NK-92 treated with Interleukin-12 subunit alpha and Interleukin-12 subunit beta, amount 100 ng/mL, for 24 hours (cell line): ENCODE measurements at regions not wholly inside any gene's neighbourhood (a gene's known extent, or its start where the extent isn't known, plus 50 kb on each side); places are given as distances from the start of the nearest gene placed in this dataset.
"Not testable (repeated sequence)": the region's sequence is repeated elsewhere in the genome, so short reads cannot be mapped to it uniquely, and the experiment has no call there.

Experiments
- DNase-seq: peaks from one replicate; lab custom pipeline; 2025; lab: John Stamatoyannopoulos, UW

DNA sequence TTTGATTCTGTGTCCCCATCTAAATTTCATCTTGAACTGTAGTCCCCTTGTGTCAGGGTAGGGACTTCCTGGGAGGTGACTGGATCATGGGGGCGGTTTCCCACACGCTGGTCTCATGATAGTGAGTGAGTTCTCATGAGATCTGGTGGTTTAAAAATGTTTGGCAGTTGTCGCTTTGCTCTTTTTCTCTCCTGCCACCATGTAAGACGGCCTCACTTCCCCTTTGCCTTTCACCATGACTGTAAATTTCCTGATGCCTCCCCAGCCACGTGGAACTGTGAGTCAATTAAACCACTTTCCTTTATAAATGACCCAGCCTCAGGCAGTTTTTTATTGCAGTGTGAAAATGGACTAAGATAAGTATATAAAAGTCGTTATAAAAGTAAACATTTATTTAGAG lies 80.5 kb upstream of the SGK1 start:
- DNase-seq, result no peak

DNA sequence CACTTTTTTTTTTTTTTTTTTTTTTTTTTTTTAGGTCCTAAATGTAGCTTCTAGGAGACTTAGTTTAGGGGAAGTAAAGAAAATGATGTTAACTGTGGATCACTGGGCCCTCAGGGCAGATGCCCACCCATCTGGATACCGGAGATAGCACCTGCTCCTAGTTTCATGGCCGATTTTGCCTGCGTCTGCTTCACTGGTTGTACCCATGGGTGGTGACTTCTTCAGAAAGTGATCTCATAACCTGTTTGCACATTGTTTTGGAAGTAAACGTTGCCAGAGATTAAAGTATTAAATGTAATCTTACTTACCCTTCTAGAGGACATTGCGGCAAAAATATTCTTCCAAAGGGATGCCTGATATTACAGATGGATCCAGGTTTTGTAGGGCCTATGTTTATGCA lies 79.8 kb upstream of the SGK1 start:
- DNase-seq, result no peak

DNA sequence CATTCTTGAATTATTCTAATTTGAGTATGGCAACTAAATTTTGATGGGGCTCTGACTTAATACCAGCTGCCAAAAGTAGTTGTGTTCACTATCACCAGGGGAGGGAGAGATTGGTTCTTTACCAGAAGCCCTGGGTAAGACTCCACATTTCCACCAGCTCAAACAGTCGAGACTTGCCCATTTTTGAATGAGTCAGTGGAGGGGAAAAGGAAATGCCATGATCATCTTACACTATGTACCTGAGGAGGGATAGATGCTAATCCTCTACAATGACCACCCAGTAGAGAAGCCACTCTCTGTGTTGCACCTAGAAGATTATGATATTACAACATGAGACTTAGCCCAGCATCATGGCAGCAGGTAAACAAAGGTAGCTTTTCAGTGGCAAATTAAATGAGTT lies 77.0 kb upstream of the SGK1 start:
- no peak for DNase-seq

DNA sequence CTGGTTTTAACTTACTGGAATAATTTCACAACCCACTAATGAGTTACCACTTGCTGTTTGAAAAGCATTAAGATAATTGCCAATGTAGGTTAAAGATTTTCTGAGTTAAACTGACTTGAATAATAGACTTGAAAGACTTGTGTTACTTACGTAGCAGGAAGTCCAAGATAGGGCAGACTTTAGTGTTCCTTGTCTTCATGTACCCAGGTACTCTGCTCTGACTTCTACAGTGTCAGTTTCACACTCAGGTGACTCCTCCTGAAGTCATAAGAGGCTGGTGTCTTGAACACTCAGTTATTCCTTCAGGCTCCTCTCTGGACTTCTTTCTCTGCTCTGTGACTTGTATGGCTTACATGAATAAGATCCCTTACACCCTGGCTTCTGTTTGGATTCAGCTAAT lies 76.3 kb upstream of the SGK1 start:
- no peak for DNase-seq

DNA sequence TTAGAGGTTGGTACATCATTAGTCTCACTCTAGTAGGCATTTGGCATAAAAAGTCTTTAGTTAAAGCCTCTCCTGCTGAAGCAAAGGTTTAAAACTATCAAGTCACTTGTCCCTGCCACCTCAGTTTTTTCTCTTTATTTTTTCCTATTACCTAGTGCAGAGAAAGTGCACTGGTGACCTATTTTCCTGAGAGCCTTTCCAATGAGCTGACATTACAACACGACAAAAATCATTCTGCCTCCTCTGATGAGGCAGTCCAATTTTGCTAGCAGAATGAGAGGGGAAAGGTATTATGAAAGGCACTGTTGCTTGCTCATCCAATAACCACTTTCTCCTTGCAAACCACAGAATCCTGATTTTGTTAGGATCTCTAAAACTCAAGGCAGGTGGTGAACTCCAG lies 73.3 kb upstream of the SGK1 start:
- no peak for DNase-seq

DNA sequence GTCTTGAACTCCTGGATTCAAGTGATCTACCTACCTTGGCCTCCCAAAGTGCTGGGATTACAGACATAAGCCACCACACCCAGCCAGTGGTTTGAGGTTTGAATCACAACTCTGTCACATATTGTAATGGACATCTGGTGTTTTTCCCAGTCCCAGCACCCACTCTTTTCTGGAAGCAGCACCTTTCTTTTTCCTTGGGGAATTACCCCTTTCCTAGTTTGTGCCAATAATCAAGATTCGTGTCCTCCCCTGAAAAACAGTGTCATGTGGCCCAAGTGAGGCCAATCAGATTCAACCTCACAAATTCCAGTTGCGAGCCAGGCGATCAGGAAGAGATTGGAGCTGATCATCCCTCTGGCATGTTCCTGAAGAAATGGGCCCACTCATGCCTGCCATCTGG lies 71.7 kb upstream of the SGK1 start:
- no peak for DNase-seq

DNA sequence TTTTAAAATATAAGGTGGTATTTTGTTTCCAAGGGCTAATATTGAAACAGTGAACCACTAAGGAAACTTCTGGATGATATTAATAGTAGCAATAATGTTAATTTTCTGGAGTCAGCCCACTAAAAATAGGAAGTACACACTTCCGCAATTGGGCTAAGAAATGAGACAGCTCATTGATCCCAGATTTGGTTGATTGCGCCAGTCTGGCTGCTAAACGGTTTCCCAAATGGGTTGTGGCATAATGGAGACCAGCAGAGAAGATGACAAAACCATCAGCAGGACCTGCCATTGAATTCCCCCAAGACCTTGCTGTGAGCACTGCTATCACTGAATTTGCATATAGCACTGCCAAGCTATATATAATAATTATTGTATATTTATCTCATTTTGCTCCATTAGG lies 71.2 kb upstream of the SGK1 start:
- no peak for DNase-seq

DNA sequence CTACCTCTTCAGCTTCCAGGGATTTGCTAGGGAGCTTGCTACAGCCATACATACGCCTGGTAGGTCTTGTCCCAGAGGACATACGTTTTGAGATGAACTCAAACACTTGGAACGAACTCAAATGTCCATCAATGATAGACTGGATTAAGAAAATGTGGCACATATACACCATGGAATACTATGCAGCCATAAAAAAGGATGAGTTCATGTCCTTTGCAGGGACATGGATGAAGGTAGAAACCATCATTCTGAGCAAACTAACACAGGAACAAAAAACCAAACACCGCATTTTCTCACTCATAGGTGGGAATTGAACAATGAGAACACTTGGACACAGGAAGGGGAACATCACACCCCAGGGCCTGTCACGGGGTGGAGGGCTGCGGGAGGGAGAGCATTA lies 68.6 kb upstream of the SGK1 start:
- not testable (repeated sequence) for DNase-seq

DNA sequence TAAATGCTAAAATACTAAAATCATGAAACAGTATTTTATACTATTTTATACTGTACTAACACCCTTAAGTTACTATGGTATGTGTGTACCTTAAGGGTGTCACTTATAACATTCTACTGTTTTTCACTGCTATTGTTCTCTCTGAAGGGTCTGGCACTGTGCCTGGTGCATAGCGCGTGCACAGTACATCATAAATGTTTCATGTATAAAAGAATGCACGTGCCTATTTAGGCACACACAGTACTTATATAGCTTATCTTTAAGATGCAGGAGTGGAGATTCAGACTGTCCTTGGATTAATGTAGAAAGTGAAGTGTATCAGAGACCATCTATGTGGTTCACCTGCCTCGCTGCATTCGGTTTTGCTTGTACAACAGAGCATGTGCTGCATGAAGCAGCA lies 64.0 kb upstream of the SGK1 start:
- no peak for DNase-seq

DNA sequence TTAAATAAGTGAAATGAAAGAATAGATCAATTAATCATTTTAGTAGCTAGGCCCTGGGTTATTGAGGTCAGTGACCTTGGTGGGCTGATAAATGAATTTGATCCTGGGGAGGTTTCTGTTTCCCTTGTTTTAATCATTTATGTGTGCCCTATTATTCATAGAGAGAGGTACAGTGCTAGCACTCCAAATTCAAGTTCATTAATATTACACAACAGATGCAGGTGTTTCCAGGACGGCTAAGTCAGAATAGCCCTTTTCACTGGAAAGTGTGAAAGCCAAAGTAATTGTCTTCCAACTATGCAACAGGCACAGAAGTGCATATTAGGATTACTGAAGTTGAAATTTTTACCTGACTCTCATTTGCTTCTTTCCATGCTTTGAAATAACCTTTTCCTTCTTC lies 61.7 kb upstream of the SGK1 start:
- no peak for DNase-seq

DNA sequence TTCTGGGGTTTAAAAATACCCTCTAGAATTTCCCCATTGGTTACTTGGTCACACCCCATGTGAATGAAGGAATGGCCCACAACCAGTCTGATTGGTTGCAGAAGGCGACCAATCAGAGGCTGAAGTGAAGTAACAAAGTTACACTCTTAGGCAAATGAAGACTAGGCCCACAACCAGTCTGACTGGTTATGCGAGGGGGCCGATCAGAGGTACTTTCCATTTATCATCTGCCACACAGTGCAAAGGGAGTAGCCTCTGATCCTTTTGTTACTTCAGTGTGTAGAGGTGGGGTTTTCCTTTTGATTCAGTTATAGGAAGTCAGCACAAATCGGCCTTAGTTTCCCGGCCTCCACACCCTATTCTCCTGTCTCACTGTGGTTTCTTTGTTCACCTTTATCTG lies 61.2 kb upstream of the SGK1 start:
- DNase-seq, result no peak

DNA sequence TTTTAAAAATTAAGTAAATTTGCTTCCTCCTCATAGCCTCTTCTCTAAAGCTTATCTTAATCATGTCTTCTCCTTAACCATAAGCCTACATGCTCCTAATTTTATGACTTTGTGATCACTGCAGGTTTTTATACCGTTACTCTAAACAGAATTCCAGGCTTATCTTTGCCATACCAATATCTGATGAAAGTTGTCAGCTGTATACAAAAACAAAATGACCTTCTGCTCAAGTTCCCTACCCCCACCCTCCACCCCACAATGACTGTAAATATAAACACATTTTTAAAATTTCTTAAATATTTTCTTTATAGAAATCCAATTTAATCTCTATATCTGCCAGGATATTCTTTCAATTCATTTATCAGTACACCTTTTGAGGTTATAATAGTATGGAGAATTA lies 60.5 kb upstream of the SGK1 start:
- DNase-seq, result no peak

DNA sequence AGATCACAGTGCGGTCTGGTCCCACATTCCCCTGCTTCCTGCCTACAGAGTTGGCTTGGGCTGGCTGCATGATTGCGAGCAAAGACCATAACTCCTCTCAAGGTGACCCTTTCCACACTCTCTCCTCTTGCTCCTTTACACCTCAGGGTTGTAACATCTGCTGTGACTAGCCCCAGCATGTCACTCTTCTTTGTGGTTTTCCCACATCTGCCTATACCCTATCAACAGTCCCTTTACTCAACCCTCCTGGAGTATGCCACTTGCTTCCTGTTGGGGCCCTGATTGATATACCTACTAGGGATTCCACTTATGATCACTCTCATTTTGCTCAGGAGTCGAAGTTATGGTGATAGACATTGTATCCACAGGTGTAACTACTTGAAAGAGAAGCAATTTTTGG lies 58.9 kb upstream of the SGK1 start:
- no peak for DNase-seq

DNA sequence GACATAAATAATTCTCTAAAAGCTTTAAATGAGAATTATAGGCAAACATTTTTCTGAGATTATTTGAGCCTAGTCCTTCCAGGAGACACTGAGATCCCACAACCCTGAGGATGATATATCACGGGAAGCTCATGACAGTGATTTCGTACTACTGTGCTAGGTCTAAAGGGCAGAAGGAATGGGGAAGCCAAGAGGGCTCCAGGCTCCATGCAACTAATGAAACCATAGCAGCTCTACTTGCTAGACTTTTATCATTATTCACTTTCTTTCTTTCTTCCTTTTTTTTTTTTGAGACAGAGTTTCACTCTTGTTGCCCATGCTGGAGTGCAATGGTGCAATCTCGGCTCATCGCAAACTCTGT lies 57.3 kb upstream of the SGK1 start:
- DNase-seq, result no peak

DNA sequence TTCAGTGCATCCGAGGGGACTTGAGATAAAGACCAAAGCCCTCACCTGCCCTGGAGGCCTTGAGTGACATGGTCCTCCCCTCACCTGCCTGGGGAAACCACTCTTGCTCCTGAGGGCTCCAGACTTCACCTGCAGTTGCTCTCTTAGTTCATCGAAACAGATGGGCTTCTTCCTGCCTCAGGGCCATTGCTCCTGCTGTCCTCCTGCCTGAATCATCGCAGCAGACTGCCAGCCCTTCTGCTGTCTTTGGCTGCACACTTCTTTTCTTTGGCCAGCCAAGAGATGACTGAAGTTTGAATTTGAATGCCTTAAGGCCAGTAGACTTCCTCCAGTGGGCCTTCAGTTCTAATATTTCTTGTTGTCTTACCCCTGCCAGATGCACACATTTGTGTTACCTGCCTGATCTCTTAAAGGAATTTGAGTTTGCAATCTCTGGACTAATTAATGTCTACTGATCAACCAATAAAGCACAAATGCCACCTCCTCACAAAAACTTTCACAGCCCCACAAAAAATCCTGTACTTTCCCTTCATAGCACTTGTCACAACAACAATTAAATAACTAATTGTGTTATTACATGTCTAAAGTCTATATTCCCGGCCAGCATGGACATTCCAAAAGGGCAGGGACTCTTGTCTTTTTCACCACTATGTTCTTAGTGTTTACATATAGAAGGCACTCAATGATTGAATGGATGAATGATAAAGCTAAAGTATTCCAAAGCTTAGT lies 56.7 kb upstream of the SGK1 start:
- no peak for DNase-seq

DNA sequence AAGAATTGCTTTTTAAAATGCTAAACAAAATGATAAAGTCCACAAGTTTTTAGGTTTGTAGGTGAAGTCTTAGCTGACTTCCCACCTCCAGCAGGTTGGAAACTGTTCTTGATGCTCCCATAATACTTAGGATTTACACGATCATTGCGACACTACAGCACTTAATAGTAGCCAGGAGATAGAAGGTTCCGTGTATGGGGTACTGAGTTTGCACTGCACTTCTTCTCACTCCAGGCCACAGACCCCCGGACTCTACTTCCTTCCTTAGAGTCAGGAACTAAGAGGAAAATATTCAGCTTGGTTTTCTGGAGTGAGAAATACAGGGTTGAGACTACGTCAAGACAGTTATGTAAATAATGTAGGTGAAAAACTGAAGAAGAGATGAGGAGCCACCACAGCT lies 56.1 kb upstream of the SGK1 start:
- no peak for DNase-seq

DNA sequence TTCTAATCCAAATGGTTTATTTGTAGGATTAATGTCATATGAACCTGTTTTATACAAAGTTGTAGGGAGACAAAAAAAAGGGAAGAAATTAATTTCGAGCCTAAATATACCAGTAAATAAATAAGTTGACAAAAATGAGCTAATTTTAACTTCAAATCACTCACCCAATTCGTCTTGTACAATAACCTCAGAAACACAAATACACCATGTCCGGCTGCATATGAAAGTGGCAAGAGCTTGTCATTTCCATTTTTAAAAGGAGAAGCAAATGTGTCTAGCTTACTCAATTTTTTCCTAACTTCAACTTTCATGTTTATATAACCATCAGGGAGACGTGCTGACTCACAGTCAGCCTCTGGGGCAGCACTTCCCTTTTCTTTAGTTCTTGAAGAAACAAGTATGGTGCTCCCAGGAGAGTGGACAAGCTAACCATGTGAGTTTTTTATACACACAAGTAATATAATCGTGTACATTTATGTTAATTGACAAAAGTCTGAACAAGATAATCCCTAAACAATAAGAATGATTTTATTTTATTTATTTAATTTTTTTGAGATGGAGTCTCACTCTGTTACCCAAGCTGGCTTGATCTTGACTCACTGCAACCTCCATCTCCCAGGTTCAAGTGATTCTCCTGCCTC lies 55.5 kb upstream of the SGK1 start:
- DNase-seq, result no peak

DNA sequence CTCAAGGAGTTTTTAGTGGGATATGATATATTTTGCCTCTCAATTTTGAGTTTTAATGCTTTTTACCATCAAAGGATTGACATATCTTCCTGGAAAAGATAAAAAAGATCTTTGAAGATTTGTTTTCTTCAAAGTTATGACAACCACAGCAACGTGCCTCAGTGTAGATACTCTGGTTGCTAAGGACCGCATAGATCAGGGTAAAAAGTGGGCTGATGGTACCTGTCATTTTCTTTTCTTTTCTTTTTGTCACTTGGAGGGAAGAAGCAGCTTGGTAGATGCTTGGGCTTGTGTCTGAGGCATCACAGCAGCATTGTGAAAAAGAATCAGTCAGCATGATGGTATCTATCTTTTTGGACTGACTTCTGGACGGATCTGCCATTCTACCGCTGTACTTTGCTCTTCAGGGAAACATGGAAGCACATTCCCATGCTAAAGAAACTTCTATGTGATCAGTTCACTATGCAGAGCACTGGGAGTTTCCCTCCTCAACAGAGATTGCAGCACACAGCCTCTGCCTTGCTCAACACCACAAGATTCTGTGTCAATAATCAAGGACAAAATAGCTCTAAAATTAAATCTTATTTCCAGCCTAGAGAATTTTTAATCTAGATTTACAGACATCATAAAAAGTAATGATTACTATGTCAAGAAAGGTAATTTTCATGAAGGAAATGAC lies 54.8 kb upstream of the SGK1 start:
- no peak for DNase-seq

DNA sequence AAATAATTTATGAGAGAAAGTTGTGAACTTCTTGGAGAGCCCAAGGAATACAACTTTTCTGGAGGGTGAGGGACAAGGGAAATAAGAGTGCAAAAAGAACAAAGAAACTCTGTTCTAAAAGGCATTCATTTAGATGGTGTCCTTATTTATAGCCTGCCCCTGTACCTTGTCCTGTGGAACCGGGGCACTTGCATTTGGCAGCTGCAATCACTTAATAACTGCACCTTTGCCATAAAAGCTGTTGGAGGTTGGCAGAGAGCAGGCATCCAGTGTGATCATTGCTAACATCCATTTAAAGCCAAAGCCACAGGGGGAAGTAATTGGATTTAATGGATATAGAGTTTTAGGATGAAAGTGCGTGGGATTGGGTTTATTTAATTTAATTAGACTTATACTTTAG lies 50.8 kb upstream of the SGK1 start:
- no peak for DNase-seq
